GM12878 (cell line): ENCODE measurements at regions not wholly inside any gene's neighbourhood (a gene's known extent, or its start where the extent isn't known, plus 50 kb on each side); places are given as distances from the start of the nearest gene placed in this dataset.

Experiments
- ATAC-seq: fragments of 200-7000 bp; cut with Tn5 transposase; 3 replicates; pipeline ENCODE4 v1.9.1; 2020; ENCODE audit warnings: mild to moderate bottlenecking, moderate library complexity
- BruUV-seq: library from RNA; stranded (reverse); fragments of 400-500 nt; replicated peaks from 2 replicates; lab custom pipeline; 2021; lab: Mats Ljungman, UMichigan
- CTCF ChIA-PET: fragments of 300-600 bp; sonication (Branson Sonifier 250); formaldehyde crosslinking; extraction: SDS; loops from one replicate; lab custom pipeline; 2021; ENCODE audit warnings: inconsistent platforms; lab: Yijun Ruan, JAX
- POLR2A ChIA-PET: fragments of 350-600 bp; formaldehyde crosslinking; extraction: SDS; loops from one replicate; lab custom pipeline; 2021; ENCODE audit warnings: inconsistent platforms; lab: Charles Lee
- RAD21 ChIA-PET: fragments of 300-600 bp; sonication (Branson Sonifier 250); formaldehyde crosslinking; loops from one replicate; lab custom pipeline; 2023; ENCODE audit warnings: antibody characterized with exemption; ENCODE audit not compliant: unreplicated experiment; lab: Charles Lee
- SMC1A ChIA-PET: fragments of 300-600 bp; sonication (Branson Sonifier 250); formaldehyde crosslinking; loops from one replicate; lab custom pipeline; 2023; ENCODE audit not compliant: unreplicated experiment, uncharacterized antibody; lab: Charles Lee
- DNase-seq: peaks from one replicate; pipeline ENCODE4 v3.0.0-alpha.2; 2011; ENCODE audit warnings: low read depth, low spot score
- FAIRE-seq: peaks from 3 replicates; lab custom pipeline; 2011; peaks lifted over from hg19 to GRCh38; lab: Jason Lieb, UNC
- H2AFZ ChIP-seq: 2 replicates; pipeline ENCODE4 v1.6.0; 2011; ENCODE audit warnings: low read depth, low read length, control low read depth; ENCODE audit not compliant: control insufficient read depth
- H3K27ac ChIP-seq: 2 replicates; pipeline ENCODE4 v1.5.1; 2011; ENCODE audit warnings: control low read depth; ENCODE audit not compliant: control insufficient read depth, insufficient read depth
- H3K27me3 ChIP-seq, 2 experiments: replicated peaks in 1 of 2; 2 replicates each; pipeline versions ENCODE4 v1.6.0 to v1.6.1; 2011; ENCODE audit warnings: low read length in 1 of 2; ENCODE audit not compliant: control insufficient read depth in 2 of 2, insufficient read depth in 2 of 2
- H3K36me3 ChIP-seq, 2 experiments: 2 replicates each; pipeline ENCODE4 v1.5.1; 2011; ENCODE audit warnings: low read length in 1 of 2; ENCODE audit not compliant: control insufficient read depth in 2 of 2, insufficient read depth in 2 of 2
- H3K4me1 ChIP-seq: 2 replicates; pipeline ENCODE4 v1.6.1; 2011; ENCODE audit warnings: mild to moderate bottlenecking, low read length, moderate library complexity, mixed read lengths; ENCODE audit not compliant: control insufficient read depth, insufficient read depth
- H3K4me2 ChIP-seq: 2 replicates; pipeline ENCODE4 v1.6.0; 2011; ENCODE audit warnings: control low read depth; ENCODE audit not compliant: control insufficient read depth, insufficient read depth
- H3K4me3 ChIP-seq: fragments of 200-600 bp; sonication (generic); 2 replicates; pipeline ENCODE4 v1.5.1; 2016
- H3K79me2 ChIP-seq: 2 replicates; pipeline ENCODE4 v1.6.0; 2011; ENCODE audit warnings: low read length; ENCODE audit not compliant: control insufficient read depth, insufficient read depth
- H3K9ac ChIP-seq: 2 replicates; pipeline ENCODE4 v1.8.0; 2011; ENCODE audit warnings: low read length, control low read depth, mixed read lengths; ENCODE audit not compliant: control insufficient read depth, insufficient read depth
- H3K9me3 ChIP-seq: replicated peaks from 3 replicates; pipeline ENCODE4 v1.5.1; 2011; ENCODE audit warnings: mild to moderate bottlenecking, low read length; ENCODE audit not compliant: control insufficient read depth, insufficient read depth
- H4K20me1 ChIP-seq: 2 replicates; pipeline ENCODE4 v1.6.0; 2011; ENCODE audit not compliant: control insufficient read depth, insufficient read depth
- CHD2 ChIP-seq: IDR thresholded peaks from 2 replicates; pipeline ENCODE4 v1.6.1; 2011; ENCODE audit warnings: low read depth, low read length, improper control_type of control experiment, borderline replicate concordance
- FOXK2 ChIP-seq: fragments of 450-650 bp; IDR thresholded peaks from 2 replicates; pipeline ENCODE4 v1.6.1; 2017; ENCODE audit warnings: mild to moderate bottlenecking, moderate library complexity
- MXI1 ChIP-seq: fragments of 150-350 bp; IDR thresholded peaks from 2 replicates; pipeline ENCODE4 v1.6.1; 2011; ENCODE audit warnings: low read depth, mild to moderate bottlenecking, inconsistent platforms, low read length, improper control_type of control experiment
- NBN ChIP-seq: fragments of 450-650 bp; IDR thresholded peaks from 2 replicates; pipeline ENCODE4 v1.6.1; 2016
- NRF1 ChIP-seq: conservative IDR thresholded peaks from 2 replicates; pipeline ENCODE4 v1.6.1; 2011; ENCODE audit warnings: mild to moderate bottlenecking, low read depth, low read length, improper control_type of control experiment
- REST ChIP-seq: IDR thresholded peaks from 2 replicates; pipeline ENCODE4 v1.6.1; 2012; ENCODE audit warnings: mild to moderate bottlenecking, low read depth, low read length
- SKIL ChIP-seq: fragments of 450-650 bp; IDR thresholded peaks from 2 replicates; pipeline ENCODE4 v1.6.1; 2017; ENCODE audit warnings: mild to moderate bottlenecking, low read depth, inconsistent platforms; ENCODE audit not compliant: poor library complexity, severe bottlenecking
- SMAD1 ChIP-seq: fragments of 450-650 bp; IDR thresholded peaks from 2 replicates; pipeline ENCODE4 v1.6.1; 2018; ENCODE audit warnings: mild to moderate bottlenecking, low read depth; ENCODE audit not compliant: partially characterized antibody
- STAT3 ChIP-seq: IDR thresholded peaks from 2 replicates; pipeline ENCODE4 v1.6.1; 2011; ENCODE audit warnings: low read depth, low read length, improper control_type of control experiment
- ZBTB33 ChIP-seq: fragments of 450-650 bp; IDR thresholded peaks from 2 replicates; pipeline ENCODE4 v1.6.1; 2017; ENCODE audit warnings: mild to moderate bottlenecking
- WGBS: methylation state at CpG from one replicate; pipeline ENCODE4 v1.1.6; 2016; ENCODE audit warnings: low lambda C conversion rate; ENCODE audit not compliant: insufficient replicate concordance, insufficient coverage; ENCODE audit errors: missing lambda C conversion rate; 5-methylcytosine and 5-hydroxymethylcytosine counted together
- in situ Hi-C: fragments of 300-500 bp; cut with MboI; formaldehyde crosslinking; loops from 9 replicates; pipeline ENCODE4 v1.14.3; 2018; ENCODE audit warnings: mixed read lengths
- intact Hi-C: fragments of 100-400 bp; cut with micrococcal nuclease; formaldehyde crosslinking; loops from one replicate; pipeline ENCODE4 v1.14.2; 2022; ENCODE audit not compliant: unreplicated experiment

- RAD21 ChIA-PET = no interaction called here
- 38% methylated on average over 1 of the region's 1 CpG for WGBS
- CTCF ChIA-PET = interaction anchor here (1.0 kb wide), 1 partner anchor 66 kb away, joined by 3 read pairs; no protein-coding TSS in a partner anchor
- no peaks in the 10 kb centered on the region for H3K4me1 ChIP-seq
- H3K27me3 ChIP-seq = no peaks in the 10 kb centered on the region
- DNase-seq (no peak), ATAC-seq (no peak), FAIRE-seq (no peak)
- H2AFZ ChIP-seq = no peak overlapping the region
- no peak overlapping the region for H3K4me3 ChIP-seq
- SMC1A ChIA-PET = interaction anchor here (1.5 kb wide), 1 partner anchor 14 kb away, joined by 4 read pairs; no protein-coding TSS in a partner anchor
- no peak overlapping the region for H3K27ac ChIP-seq
- intact Hi-C loops = no loop called here
- no peaks in the 10 kb centered on the region for H3K79me2 ChIP-seq
- no peak for TF ChIP-seq SMAD1
- TF ChIP-seq MXI1 = no peak
- no peak for TF ChIP-seq NRF1
- no peak for TF ChIP-seq ZBTB33
- POLR2A ChIA-PET = no interaction called here
- no peak overlapping the region for H3K9ac ChIP-seq
- H3K9me3 ChIP-seq = no peaks in the 10 kb centered on the region
- no peaks in the 10 kb centered on the region for H3K36me3 ChIP-seq
- no peaks in the 10 kb centered on the region for H4K20me1 ChIP-seq
- in situ Hi-C loops = no loop called here
- BruUV-seq = no TSS peak
- no peak overlapping the region for H3K4me2 ChIP-seq
These were observed 577.8 kb downstream of the REEP3 start for GRCh38 chr10:64098994-64099393.

GRCh38 chr10:64101606-64102263 is 580.5 kb downstream of the REEP3 start:
- Histone ChIP-seq H3K36me3 (no peaks in the 10 kb centered on the region), H3K4me2 (no peak overlapping the region), H3K27me3 (no peaks in the 10 kb centered on the region), H3K79me2 (no peaks in the 10 kb centered on the region), H3K4me3 (no peak overlapping the region), H3K9ac (no peak overlapping the region), H4K20me1 (no peaks in the 10 kb centered on the region), H3K9me3 (no peaks in the 10 kb centered on the region), H2AFZ (no peak overlapping the region), H3K27ac (no peak overlapping the region), H3K4me1 (no peaks in the 10 kb centered on the region)
- CTCF ChIA-PET = no interaction called here
- SMC1A ChIA-PET = no interaction called here
- POLR2A ChIA-PET = no interaction called here
- no peak for ATAC-seq
- no TSS peak for BruUV-seq
- in situ Hi-C loops = no loop called here
- FAIRE-seq = no peak
- 2% methylated on average over 3 of the region's 3 CpGs for WGBS
- RAD21 ChIA-PET = no interaction called here
- intact Hi-C loops = no loop called here
- no peak for DNase-seq
- TF ChIP-seq SKIL (no peak), STAT3 (no peak), FOXK2 (no peak), NBN (no peak), CHD2 (no peak), REST (no peak)
